ENCODE measurements at regions not wholly inside any gene's neighbourhood (a gene's known extent, or its start where the extent isn't known, plus 50 kb on each side); places are given as distances from the start of the nearest gene placed in this dataset.

DNA sequence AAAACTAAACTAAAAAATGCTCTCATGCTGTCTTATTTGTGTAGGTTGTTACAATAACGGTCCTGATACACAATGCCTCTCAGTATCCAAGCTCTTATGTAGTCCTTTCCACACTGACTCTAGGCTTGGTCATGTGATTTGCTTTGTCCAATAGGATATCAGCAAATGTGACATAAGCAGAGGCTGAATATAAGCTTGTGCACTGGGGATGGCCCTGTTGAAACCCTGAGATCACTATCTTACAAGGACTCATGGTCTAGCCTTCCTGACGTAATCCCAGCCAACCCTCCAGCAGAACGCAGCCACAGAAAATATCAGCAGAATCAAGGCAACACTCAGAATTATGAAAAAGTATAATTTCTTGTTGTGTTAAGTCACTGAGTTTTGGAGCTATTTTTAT is 145.1 kb upstream of the CCN2 start:
- DNase-seq (ENCODE audit: low read depth), result no peak

DNA sequence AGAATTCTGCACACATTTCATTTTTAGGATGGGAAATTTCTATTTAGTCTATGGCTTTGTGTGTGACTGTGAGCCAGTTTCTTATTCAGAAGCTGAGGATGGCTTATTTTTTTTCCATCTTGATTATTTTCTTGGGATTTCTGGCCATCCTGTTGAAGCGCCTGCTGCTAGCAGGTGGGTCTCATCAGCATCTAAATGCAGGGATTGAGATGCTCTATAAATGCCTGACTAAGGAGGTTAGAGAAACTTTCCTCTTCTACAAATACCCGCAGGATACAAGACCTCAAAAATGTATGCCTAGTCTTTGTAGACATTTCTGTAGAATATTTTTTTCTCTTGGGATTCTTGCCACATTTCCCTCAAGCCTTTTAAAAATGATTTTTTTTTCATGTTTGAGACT is 138.0 kb upstream of the CCN2 start:
- DNase-seq (ENCODE audit: low read depth), result no peak

DNA sequence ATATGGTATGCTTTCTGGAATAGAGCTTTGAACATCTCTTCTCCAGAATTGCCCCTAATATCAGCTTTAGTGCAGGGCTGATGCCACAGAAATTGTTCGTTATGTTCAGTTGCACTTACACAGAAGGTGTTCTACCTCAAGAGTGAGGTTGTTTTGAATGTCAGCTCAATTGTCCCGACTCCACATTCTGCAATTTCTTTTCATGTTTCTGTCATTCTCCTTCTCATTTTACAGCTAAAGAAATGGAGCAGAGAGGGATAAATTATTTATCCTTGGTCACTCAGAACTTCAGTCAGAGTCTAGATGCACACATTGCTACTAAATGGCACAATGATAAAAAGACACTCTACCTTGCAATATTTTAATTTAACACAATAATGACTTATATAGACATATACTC is 137.0 kb upstream of the CCN2 start:
- DNase-seq (ENCODE audit: low read depth), result no peak

- DNase-seq (ENCODE audit: low read depth), result no peak
These were observed 136.2 kb upstream of the CCN2 start for GRCh38 chr6:132087391-132087790.

DNA sequence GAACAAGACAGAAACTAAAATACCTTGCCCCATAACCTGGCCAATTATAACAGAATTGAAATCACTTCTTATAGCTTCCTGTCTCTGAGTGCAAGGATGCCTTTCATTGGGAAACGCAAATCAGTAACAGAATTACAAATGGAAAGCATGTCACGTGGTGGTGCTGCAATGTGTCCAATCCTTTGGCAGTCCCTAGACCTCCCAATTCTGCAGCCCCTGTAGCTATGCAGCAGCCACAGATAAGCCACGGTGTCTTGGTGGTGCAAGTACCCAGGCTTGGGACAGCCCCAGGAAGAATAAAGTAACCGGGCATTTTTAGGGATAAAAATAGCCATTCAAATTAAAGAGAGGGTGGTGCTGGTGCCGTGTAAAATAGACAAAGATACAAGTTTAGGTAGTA is 134.6 kb upstream of the CCN2 start:
- no peak for DNase-seq (ENCODE audit: low read depth)

GRCh38 chr6:132084811-132085509 is 133.8 kb upstream of the CCN2 start:
- peak; percentile 92 for DNase-seq (ENCODE audit: low read depth)

DNA sequence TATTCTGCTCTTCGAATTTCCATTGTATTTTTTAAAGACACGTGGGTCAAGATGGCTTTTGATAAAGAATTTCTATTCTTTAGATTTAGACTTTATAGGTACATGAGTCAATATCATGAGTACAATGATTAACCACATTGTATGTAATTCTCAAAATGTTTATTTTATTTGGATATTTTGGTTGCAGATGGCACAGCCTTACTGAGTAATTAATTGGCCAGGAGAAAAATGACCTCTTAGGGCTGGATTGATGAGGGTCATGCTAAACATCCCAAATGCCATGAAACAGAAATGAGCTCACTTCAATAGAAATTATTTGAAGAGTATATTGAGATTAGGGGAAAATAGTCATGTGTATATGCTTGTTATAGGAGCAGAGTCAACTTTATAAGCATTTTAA is 131.2 kb upstream of the CCN2 start:
- no peak for DNase-seq (ENCODE audit: low read depth)

- DNase-seq (ENCODE audit: low read depth), result no peak
These were observed 130.2 kb upstream of the CCN2 start for GRCh38 chr6:132081338-132081737.

DNA sequence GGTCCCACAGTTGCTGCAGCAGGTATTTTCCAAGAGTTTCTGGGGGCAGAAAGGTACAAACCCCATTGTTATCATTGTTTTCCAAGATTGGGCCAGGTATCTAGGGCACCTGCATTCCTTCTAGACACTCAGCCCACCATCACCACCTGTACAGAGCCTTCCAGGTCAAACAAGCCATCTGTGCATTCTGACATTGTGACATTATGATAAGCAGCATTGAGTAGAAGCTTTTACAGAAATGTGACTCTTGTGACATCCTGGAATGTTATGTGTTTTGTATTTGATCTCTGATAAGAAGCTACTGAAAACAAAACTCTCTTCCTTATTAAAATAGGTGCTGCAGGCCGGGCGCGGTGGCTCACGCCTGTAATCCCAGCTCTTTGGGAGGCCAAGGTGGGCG is 128.1 kb upstream of the CCN2 start:
- no peak for DNase-seq (ENCODE audit: low read depth)

DNA sequence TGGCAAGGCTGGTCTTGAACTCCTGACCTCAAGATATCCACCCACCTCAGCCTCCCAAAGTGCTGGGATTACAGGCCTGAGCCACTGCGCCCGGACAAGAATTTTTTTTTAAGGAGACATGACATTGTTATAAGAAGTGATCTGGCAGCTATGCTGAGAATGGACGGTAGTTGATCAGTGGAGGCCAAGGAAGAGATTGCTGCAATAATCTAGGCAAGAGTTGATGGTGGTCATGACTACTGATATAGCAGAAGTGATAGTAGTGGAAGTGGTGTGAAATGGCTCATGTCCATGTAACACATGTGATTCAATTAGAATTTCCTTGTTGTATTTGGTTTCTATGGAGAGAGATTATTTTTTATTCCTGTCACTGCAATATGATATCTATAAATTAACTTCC is 125.3 kb upstream of the CCN2 start:
- no peak for DNase-seq (ENCODE audit: low read depth)

GRCh38 chr6:132072831-132073230 is 121.7 kb upstream of the CCN2 start:
- DNase-seq (ENCODE audit: low read depth), result no peak

DNA sequence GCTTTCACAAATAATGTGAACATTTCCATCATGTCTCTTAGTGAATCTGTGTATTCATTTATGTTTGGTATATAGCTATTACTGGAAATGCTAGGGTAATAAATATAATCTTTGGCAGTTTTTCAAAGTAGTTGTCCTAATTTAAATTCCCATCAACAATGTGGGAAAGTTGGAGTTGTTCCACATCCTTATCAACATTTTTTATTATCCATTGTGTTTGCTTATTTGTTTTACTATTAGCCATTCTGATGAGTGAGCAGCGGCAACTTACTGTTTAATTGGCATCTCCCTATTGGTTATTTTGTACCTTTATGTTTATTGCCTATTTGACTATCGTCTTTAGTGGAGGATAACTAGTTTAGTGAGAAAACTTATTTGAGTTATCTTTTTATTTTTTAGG is 121.1 kb upstream of the CCN2 start:
- no peak for DNase-seq (ENCODE audit: low read depth)

DNA sequence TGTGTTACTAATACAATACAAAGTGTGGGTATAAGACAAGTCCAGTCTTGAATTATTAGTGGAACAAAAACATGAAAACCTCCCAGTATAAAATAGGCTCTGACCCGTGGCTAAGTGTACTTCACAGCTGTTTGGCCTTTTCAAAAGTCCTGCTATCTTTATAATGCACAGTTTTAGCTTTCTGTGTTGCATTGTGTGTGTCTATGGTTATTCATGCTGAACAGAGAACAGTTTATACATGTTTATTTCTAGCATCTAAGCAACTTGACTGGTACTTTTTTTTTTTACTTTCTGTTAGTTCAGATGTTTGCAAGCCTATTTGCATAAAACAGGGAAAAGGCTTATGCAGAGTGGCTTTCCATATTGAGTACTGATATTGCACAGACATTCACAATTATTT is 119.2 kb upstream of the CCN2 start:
- DNase-seq (ENCODE audit: low read depth), result no peak

DNA sequence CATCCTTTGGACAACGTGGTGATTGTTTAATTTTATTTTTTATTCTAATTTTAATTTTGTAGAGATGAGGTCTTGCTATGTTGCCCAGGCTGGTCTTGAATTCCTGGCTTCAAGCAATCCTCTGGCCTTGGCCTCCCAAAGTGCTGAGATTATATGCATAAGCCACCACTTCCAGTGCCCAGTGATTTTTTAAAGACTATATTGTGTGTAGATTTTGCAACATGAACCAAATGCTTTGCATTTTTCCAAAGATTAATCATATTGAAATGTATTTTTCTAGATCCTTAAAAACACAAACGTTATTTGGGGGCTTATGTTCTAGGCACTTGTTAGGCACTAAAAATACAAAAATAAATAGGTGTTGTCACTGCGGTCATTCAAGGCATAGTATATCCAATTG is 117.6 kb upstream of the CCN2 start:
- DNase-seq (ENCODE audit: low read depth), result no peak

DNA sequence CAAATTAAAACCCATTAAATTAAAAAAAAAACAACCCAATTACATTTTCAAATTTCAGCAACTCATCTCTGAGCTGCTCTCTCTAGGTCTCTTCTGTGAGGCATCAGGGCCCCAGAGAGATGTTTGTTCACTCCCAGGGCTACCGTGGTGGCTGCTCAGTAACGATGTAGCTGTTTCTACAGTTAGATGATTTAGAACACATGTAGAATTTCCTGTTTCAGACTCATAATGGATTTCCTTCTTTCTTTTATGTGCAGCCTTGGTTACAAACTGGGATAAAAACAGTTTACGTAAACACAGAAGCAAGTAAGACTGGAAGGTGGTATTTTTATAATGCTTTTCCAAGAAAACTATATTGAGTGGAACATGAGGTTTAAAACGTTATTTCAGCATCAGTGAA is 116.1 kb upstream of the CCN2 start:
- no peak for DNase-seq (ENCODE audit: low read depth)

GRCh38 chr6:132065556-132065955 is 114.4 kb upstream of the CCN2 start:
- no peak for DNase-seq (ENCODE audit: low read depth)

DNA sequence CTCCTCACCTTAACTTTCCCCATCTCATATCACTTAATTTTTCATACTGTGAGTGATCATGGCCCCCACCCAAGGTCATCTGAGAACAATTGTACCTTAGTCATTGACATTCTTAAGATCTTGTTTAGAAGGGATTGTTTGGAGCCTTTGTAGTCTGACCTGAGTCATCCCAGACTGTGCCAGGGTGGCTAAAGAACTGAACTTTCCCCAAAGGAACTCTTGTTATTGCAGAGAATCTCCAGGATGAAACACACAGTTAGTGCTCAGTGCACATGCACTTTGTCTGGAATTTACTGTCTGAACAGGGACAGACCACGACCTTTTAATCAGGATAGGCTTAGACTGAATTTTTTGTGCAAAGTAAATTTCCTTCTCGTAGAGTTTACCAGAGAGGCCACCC is 112.6 kb upstream of the CCN2 start:
- peak; percentile 69 for DNase-seq (ENCODE audit: low read depth)

DNA sequence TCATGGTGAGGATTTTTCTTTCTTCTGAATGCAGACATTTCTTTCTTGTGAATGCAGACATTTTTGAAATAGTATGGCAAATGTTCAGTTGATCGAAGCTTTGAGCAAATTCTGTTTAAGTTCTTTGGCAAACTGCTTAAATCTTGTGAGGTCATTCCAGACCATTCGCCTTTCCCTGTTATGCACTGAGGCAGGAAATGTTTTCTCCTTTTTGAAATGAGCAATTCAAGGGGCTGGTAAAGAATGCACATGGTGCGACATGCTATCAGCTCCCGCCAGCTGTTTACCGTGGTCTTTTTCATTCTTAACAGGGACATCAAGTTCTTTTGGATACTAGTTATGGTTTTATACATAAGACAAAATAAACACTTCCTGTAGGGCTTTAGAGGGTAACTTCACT is 112.0 kb upstream of the CCN2 start:
- no peak for DNase-seq (ENCODE audit: low read depth)

DNA sequence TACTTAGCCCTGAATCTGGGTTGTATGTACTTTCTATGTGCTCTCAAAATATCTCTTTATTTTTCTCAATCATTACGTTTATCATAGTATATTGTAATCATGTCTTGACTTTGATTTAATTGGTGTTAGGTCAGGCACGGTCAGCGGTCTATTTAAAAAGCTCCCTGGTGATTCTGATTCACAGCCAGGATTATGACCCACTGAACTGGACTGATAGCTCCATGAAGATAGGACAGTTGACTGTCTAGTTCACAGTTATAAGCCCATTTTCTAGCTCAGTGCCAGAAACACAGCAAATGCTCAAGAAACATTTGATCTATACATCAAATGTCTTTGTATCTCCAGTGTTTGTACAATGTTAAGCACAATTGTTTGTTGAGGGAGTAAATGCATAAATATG is 111.5 kb upstream of the CCN2 start:
- no peak for DNase-seq (ENCODE audit: low read depth)

- no peak for DNase-seq (ENCODE audit: low read depth)
These were observed 110.2 kb upstream of the CCN2 start for GRCh38 chr6:132061381-132061780.

- peak; percentile 77 for DNase-seq (ENCODE audit: low read depth)
These were observed 109.4 kb upstream of the CCN2 start for GRCh38 chr6:132060591-132060990.

- DNase-seq (ENCODE audit: low read depth), result no peak
These were observed 107.8 kb upstream of the CCN2 start for GRCh38 chr6:132058975-132059374.

- DNase-seq (ENCODE audit: low read depth), result peak; percentile 62
These were observed 103.4 kb upstream of the CCN2 start for GRCh38 chr6:132054525-132054924.

DNA sequence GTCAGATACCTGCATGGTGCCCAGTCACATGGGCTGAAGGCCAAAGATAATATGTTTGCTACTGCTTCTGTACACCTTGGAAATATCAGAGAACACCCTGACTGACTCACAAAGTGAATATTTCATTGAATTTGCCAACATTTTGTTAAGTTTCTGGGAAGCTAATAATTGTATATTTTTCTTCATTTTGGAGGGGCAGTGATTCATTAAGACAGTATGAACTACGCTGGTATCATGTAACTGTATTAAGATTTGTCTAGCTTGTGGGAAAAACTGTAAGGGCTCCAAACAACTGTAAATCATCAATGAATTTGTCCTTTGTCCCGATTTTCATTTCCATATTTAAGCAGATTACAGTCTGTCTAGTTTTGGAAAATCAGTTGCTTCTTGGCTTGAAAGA is 102.3 kb upstream of the CCN2 start:
- no peak for DNase-seq (ENCODE audit: low read depth)

- no peak for DNase-seq (ENCODE audit: low read depth)
These were observed 100.9 kb upstream of the CCN2 start for GRCh38 chr6:132052096-132052495.
